Fibroblast of villous mesenchyme (primary cell): ENCODE measurements at regions not wholly inside any gene's neighbourhood (a gene's known extent, or its start where the extent isn't known, plus 50 kb on each side); places are given as distances from the start of the nearest gene placed in this dataset.

Experiments used
- DNase-seq: peaks from one replicate; pipeline ENCODE4 v3.0.0-alpha.2; 2010; ENCODE audit warnings: low read depth
- H3K4me3 ChIP-seq: 2 replicates; pipeline ENCODE4 v1.5.1; 2011; ENCODE audit warnings: low read depth, mild to moderate bottlenecking, low read length
- TF ChIP-seq, protein P1 (sequence below): IDR thresholded peaks from 2 replicates; pipeline ENCODE4 v1.5.1; 2012; ENCODE audit warnings: low read depth, mild to moderate bottlenecking, low read length; ENCODE audit not compliant: insufficient read depth

- no peak overlapping the region for H3K4me3 ChIP-seq
- TF ChIP-seq, protein P1, sequence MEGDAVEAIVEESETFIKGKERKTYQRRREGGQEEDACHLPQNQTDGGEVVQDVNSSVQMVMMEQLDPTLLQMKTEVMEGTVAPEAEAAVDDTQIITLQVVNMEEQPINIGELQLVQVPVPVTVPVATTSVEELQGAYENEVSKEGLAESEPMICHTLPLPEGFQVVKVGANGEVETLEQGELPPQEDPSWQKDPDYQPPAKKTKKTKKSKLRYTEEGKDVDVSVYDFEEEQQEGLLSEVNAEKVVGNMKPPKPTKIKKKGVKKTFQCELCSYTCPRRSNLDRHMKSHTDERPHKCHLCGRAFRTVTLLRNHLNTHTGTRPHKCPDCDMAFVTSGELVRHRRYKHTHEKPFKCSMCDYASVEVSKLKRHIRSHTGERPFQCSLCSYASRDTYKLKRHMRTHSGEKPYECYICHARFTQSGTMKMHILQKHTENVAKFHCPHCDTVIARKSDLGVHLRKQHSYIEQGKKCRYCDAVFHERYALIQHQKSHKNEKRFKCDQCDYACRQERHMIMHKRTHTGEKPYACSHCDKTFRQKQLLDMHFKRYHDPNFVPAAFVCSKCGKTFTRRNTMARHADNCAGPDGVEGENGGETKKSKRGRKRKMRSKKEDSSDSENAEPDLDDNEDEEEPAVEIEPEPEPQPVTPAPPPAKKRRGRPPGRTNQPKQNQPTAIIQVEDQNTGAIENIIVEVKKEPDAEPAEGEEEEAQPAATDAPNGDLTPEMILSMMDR, result no peak
- no peak for DNase-seq
These were observed 218.1 kb downstream of the SLITRK5 start for GRCh38 chr13:87889254-87889653.

DNA sequence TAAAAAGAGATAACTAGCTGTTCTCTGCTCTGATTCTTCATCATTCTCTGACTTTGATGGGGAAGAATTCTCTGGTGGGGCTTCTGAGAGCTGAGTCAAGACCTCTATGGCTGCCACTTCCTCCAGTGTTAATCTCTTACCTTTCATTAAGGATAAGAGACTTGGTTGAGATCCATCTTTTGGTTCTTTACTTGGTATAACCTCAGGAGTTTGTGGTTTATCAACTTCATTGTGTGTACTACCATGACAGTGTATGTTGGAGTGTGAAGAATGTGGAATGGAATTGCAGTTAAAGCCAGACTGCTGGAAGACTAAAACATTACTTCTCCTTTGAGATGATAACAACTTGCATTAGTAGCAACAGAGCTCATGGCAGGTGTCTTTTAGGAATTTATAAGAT, 222.0 kb downstream of the SLITRK5 start:
- TF ChIP-seq, protein P1, result no peak
- no peak overlapping the region for H3K4me3 ChIP-seq
- no peak for DNase-seq

GRCh38 chr13:87894059-87894458, 222.9 kb downstream of the SLITRK5 start:
- no peak overlapping the region for H3K4me3 ChIP-seq
- no peak for DNase-seq
- TF ChIP-seq, protein P1, result no peak

GRCh38 chr13:87903553-87903952, 232.4 kb downstream of the SLITRK5 start:
- H3K4me3 ChIP-seq, result no peak overlapping the region
- DNase-seq, result no peak
- TF ChIP-seq, protein P1, result no peak

DNA sequence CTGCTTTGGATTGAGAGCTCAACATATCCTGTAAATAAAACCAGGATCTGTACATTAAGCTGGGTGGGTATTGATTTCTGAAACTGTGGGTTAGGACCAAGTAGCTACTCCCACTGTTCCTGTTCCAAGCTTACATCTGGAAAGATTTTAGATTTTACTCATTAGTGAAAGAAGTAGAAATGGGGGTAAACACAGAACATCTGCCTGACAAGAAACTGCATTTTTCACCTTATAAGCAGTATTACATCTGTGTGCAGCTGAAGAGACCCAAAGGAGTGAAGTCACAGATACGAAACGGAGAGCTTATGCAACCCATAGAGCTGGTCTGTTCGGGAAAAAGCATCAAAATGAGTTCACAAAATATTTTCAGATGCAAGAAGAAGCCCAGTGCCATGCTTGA, 235.2 kb downstream of the SLITRK5 start:
- TF ChIP-seq, protein P1, result no peak
- no peak overlapping the region for H3K4me3 ChIP-seq
- no peak for DNase-seq

- no peak overlapping the region for H3K4me3 ChIP-seq
- TF ChIP-seq, protein P1, result no peak
- no peak for DNase-seq
These were observed 236.0 kb downstream of the SLITRK5 start for GRCh38 chr13:87907202-87907601.

GRCh38 chr13:87919956-87920355, 248.8 kb downstream of the SLITRK5 start:
- TF ChIP-seq, protein P1, result no peak
- no peak for DNase-seq
- no peak overlapping the region for H3K4me3 ChIP-seq
